Neutrophil (primary cell): ENCODE measurements at regions not wholly inside any gene's neighbourhood (a gene's known extent, or its start where the extent isn't known, plus 50 kb on each side); places are given as distances from the start of the nearest gene placed in this dataset.

Experiments used
- H3K27ac ChIP-seq: fragments of 200-600 bp; sonication (generic); 2 replicates; pipeline ENCODE4 v1.5.1; 2016; ENCODE audit warnings: mild to moderate bottlenecking, moderate library complexity
- H3K27me3 ChIP-seq: fragments of 200-600 bp; sonication (generic); 2 replicates; pipeline ENCODE4 v1.6.0; 2016; ENCODE audit warnings: mild to moderate bottlenecking
- H3K36me3 ChIP-seq: fragments of 200-600 bp; sonication (generic); 2 replicates; pipeline ENCODE4 v1.5.1; 2017
- H3K4me1 ChIP-seq, 2 experiments: fragments of 200-600 bp in 1 of 2; sonication (generic) in 1 of 2; 1 replicate in 1 of 2; 2 replicates in 1 of 2; pipeline versions ENCODE4 v1.5.1 to v1.6.1; 2013 to 2016; ENCODE audit warnings: low read depth in 1 of 2, low read length in 1 of 2, mild to moderate bottlenecking in 1 of 2, moderate library complexity in 1 of 2; ENCODE audit not compliant: control insufficient read depth in 1 of 2, insufficient read depth in 1 of 2
- H3K4me3 ChIP-seq, 2 experiments: fragments of 200-600 bp in 1 of 2; sonication (generic) in 1 of 2; 1 replicate in 1 of 2; 2 replicates in 1 of 2; pipeline ENCODE4 v1.5.1; 2013 to 2016; ENCODE audit warnings: low read depth in 1 of 2, low read length in 1 of 2, mild to moderate bottlenecking in 1 of 2, moderate library complexity in 1 of 2
- H3K9me3 ChIP-seq: fragments of 200-600 bp; sonication (generic); 2 replicates; pipeline ENCODE4 v1.5.1; 2016
- TF ChIP-seq, protein P1 (sequence below): fragments of 200-600 bp; sonication (generic); IDR thresholded peaks from 2 replicates; pipeline ENCODE4 v1.5.1; 2016; ENCODE audit warnings: antibody characterized with exemption

- Histone ChIP-seq H3K9me3 (no peaks in the 10 kb centered on the region), H3K36me3 (no peaks in the 10 kb centered on the region), H3K27ac (no peak overlapping the region), H3K27me3 (no peaks in the 10 kb centered on the region), H3K4me3 (no peak overlapping the region), H3K4me1 (no peaks in the 10 kb centered on the region)
- TF ChIP-seq, protein P1, sequence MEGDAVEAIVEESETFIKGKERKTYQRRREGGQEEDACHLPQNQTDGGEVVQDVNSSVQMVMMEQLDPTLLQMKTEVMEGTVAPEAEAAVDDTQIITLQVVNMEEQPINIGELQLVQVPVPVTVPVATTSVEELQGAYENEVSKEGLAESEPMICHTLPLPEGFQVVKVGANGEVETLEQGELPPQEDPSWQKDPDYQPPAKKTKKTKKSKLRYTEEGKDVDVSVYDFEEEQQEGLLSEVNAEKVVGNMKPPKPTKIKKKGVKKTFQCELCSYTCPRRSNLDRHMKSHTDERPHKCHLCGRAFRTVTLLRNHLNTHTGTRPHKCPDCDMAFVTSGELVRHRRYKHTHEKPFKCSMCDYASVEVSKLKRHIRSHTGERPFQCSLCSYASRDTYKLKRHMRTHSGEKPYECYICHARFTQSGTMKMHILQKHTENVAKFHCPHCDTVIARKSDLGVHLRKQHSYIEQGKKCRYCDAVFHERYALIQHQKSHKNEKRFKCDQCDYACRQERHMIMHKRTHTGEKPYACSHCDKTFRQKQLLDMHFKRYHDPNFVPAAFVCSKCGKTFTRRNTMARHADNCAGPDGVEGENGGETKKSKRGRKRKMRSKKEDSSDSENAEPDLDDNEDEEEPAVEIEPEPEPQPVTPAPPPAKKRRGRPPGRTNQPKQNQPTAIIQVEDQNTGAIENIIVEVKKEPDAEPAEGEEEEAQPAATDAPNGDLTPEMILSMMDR = no peak
Measured at GRCh38 chr10:83965473-83965872, 173.8 kb upstream of the GHITM start.

GRCh38 chr10:83968052-83968451 lies 171.3 kb upstream of the GHITM start:
- TF ChIP-seq, protein P1 = no peak
- H3K27ac ChIP-seq = no peak overlapping the region
- no peak overlapping the region for H3K4me3 ChIP-seq
- H3K36me3 ChIP-seq = no peaks in the 10 kb centered on the region
- H3K9me3 ChIP-seq = no peaks in the 10 kb centered on the region
- no peaks in the 10 kb centered on the region for H3K4me1 ChIP-seq
- H3K27me3 ChIP-seq = no peaks in the 10 kb centered on the region

- Histone ChIP-seq H3K4me3 (no peak overlapping the region), H3K27me3 (no peaks in the 10 kb centered on the region), H3K9me3 (no peaks in the 10 kb centered on the region), H3K4me1 (no peaks in the 10 kb centered on the region), H3K27ac (no peak overlapping the region), H3K36me3 (no peaks in the 10 kb centered on the region)
- TF ChIP-seq, protein P1 = no peak
Measured at GRCh38 chr10:83978681-83979383, 160.5 kb upstream of the GHITM start.

DNA sequence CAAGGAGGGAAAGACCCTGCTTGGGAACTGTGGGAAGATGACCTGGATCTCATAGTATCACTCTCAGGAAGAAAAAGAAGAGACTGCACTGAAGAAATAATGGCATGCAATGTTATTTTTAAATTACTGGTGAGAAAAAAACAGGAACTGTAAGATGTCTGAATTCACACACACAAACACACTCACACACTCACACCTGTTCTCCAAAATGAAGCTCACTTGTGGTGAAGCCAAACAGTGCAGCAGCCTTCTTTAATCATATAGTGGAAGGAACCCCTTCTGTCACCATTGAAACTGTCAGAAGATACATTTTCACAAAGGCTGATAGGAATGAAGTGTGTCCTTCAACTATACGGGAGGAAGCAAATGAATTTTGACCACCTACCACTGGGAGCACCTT lies 156.5 kb upstream of the GHITM start:
- TF ChIP-seq, protein P1 = no peak
- H3K27me3 ChIP-seq = no peaks in the 10 kb centered on the region
- no peak overlapping the region for H3K4me3 ChIP-seq
- no peak overlapping the region for H3K27ac ChIP-seq
- no peaks in the 10 kb centered on the region for H3K36me3 ChIP-seq
- H3K4me1 ChIP-seq = no peaks in the 10 kb centered on the region
- H3K9me3 ChIP-seq = no peaks in the 10 kb centered on the region

- TF ChIP-seq, protein P1 = no peak
- no peaks in the 10 kb centered on the region for H3K4me1 ChIP-seq
- no peak overlapping the region for H3K27ac ChIP-seq
- no peak overlapping the region for H3K4me3 ChIP-seq
- H3K36me3 ChIP-seq = no peaks in the 10 kb centered on the region
- no peaks in the 10 kb centered on the region for H3K9me3 ChIP-seq
- no peaks in the 10 kb centered on the region for H3K27me3 ChIP-seq
Measured at GRCh38 chr10:83983578-83984255, 155.6 kb upstream of the GHITM start.
